ENCODE measurements at regions not wholly inside any gene's neighbourhood (a gene's known extent, or its start where the extent isn't known, plus 50 kb on each side); places are given as distances from the start of the nearest gene placed in this dataset.

- H3K9me3 ChIP-seq (ENCODE audit: control insufficient read depth in 2 of 2, low read length in 2 of 2): no peaks in the 10 kb centered on the region
- H3K27ac ChIP-seq (ENCODE audit: insufficient read depth, low read length, poor library complexity, severe bottlenecking): no peak overlapping the region
- no peak overlapping the region for H3K27ac Mint-ChIP-seq
- H3K27me3 Mint-ChIP-seq: no peaks in the 10 kb centered on the region
- no peaks in the 10 kb centered on the region for H3K4me1 ChIP-seq (ENCODE audit: control insufficient read depth, insufficient read depth, low read length, poor library complexity, severe bottlenecking)
- H3K4me3 Mint-ChIP-seq: no peak overlapping the region
- no peaks in the 10 kb centered on the region for H3K36me3 Mint-ChIP-seq
- no peaks in the 10 kb centered on the region for H3K27me3 ChIP-seq (ENCODE audit: control insufficient read depth, insufficient read depth, low read length)
- no peaks in the 10 kb centered on the region for H3K4me1 Mint-ChIP-seq
- H3K9me3 Mint-ChIP-seq: no peaks in the 10 kb centered on the region
- no peak for ATAC-seq (ENCODE audit: low read depth in 2 of 2)
- no peak overlapping the region for H3K4me3 ChIP-seq (ENCODE audit: low read depth, low read length)
- DNase-seq: no peak
- H3K36me3 ChIP-seq (ENCODE audit: control insufficient read depth, insufficient read depth, low read length): no peaks in the 10 kb centered on the region
Observed at GRCh38 chr16:85289760-85290625, 177.7 kb upstream of the CIBAR2 start.

DNA sequence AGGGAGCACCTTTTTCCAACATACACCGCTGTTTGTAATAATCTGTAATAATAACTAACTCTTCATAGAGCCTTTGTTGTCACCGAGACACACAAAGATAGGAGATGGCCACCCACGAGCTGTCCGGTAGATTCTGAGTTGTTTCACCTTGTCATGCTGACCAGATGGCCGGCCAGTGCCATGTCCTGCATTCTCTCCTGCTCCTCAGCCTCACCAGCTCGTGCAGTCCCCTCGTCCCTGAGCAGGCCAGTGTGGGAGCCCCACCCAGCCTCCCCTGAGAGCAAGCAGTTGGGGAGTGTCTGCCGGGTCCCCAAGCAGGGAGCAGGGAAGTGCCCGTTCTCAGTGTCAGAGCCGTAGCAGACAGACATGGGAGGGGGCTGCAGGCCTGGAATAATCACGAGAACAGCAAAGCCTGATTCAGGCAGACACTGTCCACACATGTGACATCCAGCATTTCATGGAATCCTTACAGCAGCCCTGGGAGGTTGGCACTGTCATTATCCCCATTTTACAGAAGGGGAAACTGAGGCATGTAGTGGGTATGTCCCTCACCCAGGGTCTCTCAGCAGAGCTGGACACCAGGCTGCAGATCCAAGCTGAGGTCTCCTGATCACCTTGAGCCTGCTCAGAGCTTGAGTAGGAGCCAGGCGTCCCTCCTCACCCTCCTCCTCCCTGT is 178.5 kb upstream of the CIBAR2 start:
- H3K36me3 Mint-ChIP-seq: no peaks in the 10 kb centered on the region
- no peaks in the 10 kb centered on the region for H3K36me3 ChIP-seq (ENCODE audit: control insufficient read depth, insufficient read depth, low read length)
- no peaks in the 10 kb centered on the region for H3K9me3 Mint-ChIP-seq
- H3K4me3 Mint-ChIP-seq: no peak overlapping the region
- H3K4me3 ChIP-seq (ENCODE audit: low read depth, low read length): no peak overlapping the region
- DNase-seq (no peak), ATAC-seq (ENCODE audit: low read depth in 2 of 2) (no peak)
- no peaks in the 10 kb centered on the region for H3K27me3 Mint-ChIP-seq
- peak overlapping the region in 1 of 3 donors; percentile 80 for H3K27ac Mint-ChIP-seq
- H3K9me3 ChIP-seq (ENCODE audit: control insufficient read depth in 2 of 2, low read length in 2 of 2): no peaks in the 10 kb centered on the region
- H3K27me3 ChIP-seq (ENCODE audit: control insufficient read depth, insufficient read depth, low read length): no peaks in the 10 kb centered on the region
- H3K27ac ChIP-seq (ENCODE audit: insufficient read depth, low read length, poor library complexity, severe bottlenecking): no peak overlapping the region
- H3K4me1 Mint-ChIP-seq: no peaks in the 10 kb centered on the region
- H3K4me1 ChIP-seq (ENCODE audit: control insufficient read depth, insufficient read depth, low read length, poor library complexity, severe bottlenecking): no peaks in the 10 kb centered on the region

GRCh38 chr16:85291302-85292148 is 179.3 kb upstream of the CIBAR2 start:
- no peak for ATAC-seq (ENCODE audit: low read depth in 2 of 2)
- H3K27ac ChIP-seq (ENCODE audit: insufficient read depth, low read length, poor library complexity, severe bottlenecking): no peak overlapping the region
- Mint-ChIP-seq H3K36me3 (no peaks in the 10 kb centered on the region), H3K4me1 (no peaks in the 10 kb centered on the region), H3K27me3 (no peaks in the 10 kb centered on the region), H3K27ac (no peak overlapping the region), H3K9me3 (no peaks in the 10 kb centered on the region), H3K4me3 (no peak overlapping the region)
- no peak overlapping the region for H3K4me3 ChIP-seq (ENCODE audit: low read depth, low read length)
- H3K36me3 ChIP-seq (ENCODE audit: control insufficient read depth, insufficient read depth, low read length): no peaks in the 10 kb centered on the region
- no peak for DNase-seq
- H3K4me1 ChIP-seq (ENCODE audit: control insufficient read depth, insufficient read depth, low read length, poor library complexity, severe bottlenecking): no peaks in the 10 kb centered on the region
- H3K27me3 ChIP-seq (ENCODE audit: control insufficient read depth, insufficient read depth, low read length): no peaks in the 10 kb centered on the region
- H3K9me3 ChIP-seq (ENCODE audit: control insufficient read depth in 2 of 2, low read length in 2 of 2): no peaks in the 10 kb centered on the region

GRCh38 chr16:85293458-85293857 is 181.2 kb upstream of the CIBAR2 start:
- H3K27ac Mint-ChIP-seq: no peak overlapping the region
- DNase-seq: no peak
- H3K4me1 Mint-ChIP-seq: peaks cover 0 to 2% (median 0%) of the 10 kb centered on the region in 4 donors
- no peaks in the 10 kb centered on the region for H3K4me1 ChIP-seq (ENCODE audit: control insufficient read depth, insufficient read depth, low read length, poor library complexity, severe bottlenecking)
- no peaks in the 10 kb centered on the region for H3K27me3 ChIP-seq (ENCODE audit: control insufficient read depth, insufficient read depth, low read length)
- peaks cover 0 to 2% (median 0%) of the 10 kb centered on the region in 7 donors for H3K9me3 Mint-ChIP-seq
- H3K4me3 Mint-ChIP-seq: no peak overlapping the region
- no peak overlapping the region for H3K27ac ChIP-seq (ENCODE audit: insufficient read depth, low read length, poor library complexity, severe bottlenecking)
- no peaks in the 10 kb centered on the region for H3K36me3 ChIP-seq (ENCODE audit: control insufficient read depth, insufficient read depth, low read length)
- H3K4me3 ChIP-seq (ENCODE audit: low read depth, low read length): no peak overlapping the region
- no peaks in the 10 kb centered on the region for H3K36me3 Mint-ChIP-seq
- no peaks in the 10 kb centered on the region for H3K27me3 Mint-ChIP-seq
- ATAC-seq (ENCODE audit: low read depth in 2 of 2): no peak
- no peaks in the 10 kb centered on the region for H3K9me3 ChIP-seq (ENCODE audit: control insufficient read depth in 2 of 2, low read length in 2 of 2)

- DNase-seq (no peak), ATAC-seq (ENCODE audit: low read depth in 2 of 2) (no peak)
- Histone ChIP-seq H3K4me1 (ENCODE audit: control insufficient read depth, insufficient read depth, low read length, poor library complexity, severe bottlenecking) (no peaks in the 10 kb centered on the region), H3K27ac (ENCODE audit: insufficient read depth, low read length, poor library complexity, severe bottlenecking) (no peak overlapping the region), H3K27me3 (ENCODE audit: control insufficient read depth, insufficient read depth, low read length) (no peaks in the 10 kb centered on the region), H3K4me3 (ENCODE audit: low read depth, low read length) (no peak overlapping the region), H3K9me3 (ENCODE audit: control insufficient read depth in 2 of 2, low read length in 2 of 2) (no peaks in the 10 kb centered on the region), H3K36me3 (ENCODE audit: control insufficient read depth, insufficient read depth, low read length) (no peaks in the 10 kb centered on the region)
- Mint-ChIP-seq H3K9me3 (peaks cover 0 to 2% (median 0%) of the 10 kb centered on the region in 7 donors), H3K36me3 (no peaks in the 10 kb centered on the region), H3K4me3 (no peak overlapping the region), H3K27ac (peak overlapping the region in 1 of 3 donors; percentile 42), H3K4me1 (peaks cover 0 to 2% (median 0%) of the 10 kb centered on the region in 4 donors), H3K27me3 (no peaks in the 10 kb centered on the region)
Observed at GRCh38 chr16:85293904-85294642, 181.8 kb upstream of the CIBAR2 start.

DNA sequence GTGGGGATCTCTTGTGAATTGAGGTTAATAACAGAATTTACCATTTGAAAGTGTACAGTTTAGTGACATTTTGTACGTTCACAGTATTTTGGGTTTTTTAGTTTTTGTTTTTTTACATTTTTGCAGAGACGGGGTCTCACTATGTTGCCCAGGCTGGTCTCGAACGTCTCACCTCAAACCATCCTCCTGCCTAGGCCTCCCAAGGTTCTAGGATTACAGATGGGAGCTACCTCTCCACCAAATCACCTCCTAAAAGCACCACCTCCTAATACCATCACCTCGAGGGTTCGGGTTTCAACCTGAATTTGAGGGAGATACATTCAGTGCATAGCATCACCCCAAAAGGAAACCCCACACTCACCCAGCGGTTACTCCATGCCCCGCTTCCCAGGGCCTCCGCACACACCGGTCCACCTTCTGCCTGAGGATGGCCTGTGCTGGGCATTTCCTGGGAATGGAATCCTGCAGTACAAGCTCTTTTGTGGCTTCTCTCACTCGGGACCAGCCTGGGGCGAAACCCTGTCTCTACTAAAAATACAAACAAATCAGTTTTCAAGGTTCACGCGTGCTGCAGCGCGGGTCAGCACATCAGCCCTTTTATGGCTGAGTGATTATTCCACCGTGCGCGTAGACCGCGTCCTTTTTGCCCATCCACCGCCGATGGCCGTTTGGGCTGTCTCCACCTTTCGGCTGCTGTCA is 182.7 kb upstream of the CIBAR2 start:
- Mint-ChIP-seq H3K36me3 (no peaks in the 10 kb centered on the region), H3K27ac (peak overlapping the region in 1 of 3 donors; percentile 66), H3K27me3 (no peaks in the 10 kb centered on the region), H3K4me1 (peaks cover 0 to 2% (median 0%) of the 10 kb centered on the region in 4 donors), H3K4me3 (peak overlapping the region in 1 of 4 donors; percentile 10), H3K9me3 (peaks cover 0 to 2% (median 0%) of the 10 kb centered on the region in 7 donors)
- Histone ChIP-seq H3K4me3 (ENCODE audit: low read depth, low read length) (no peak overlapping the region), H3K4me1 (ENCODE audit: control insufficient read depth, insufficient read depth, low read length, poor library complexity, severe bottlenecking) (no peaks in the 10 kb centered on the region), H3K27ac (ENCODE audit: insufficient read depth, low read length, poor library complexity, severe bottlenecking) (no peak overlapping the region), H3K9me3 (ENCODE audit: control insufficient read depth in 2 of 2, low read length in 2 of 2) (no peaks in the 10 kb centered on the region), H3K27me3 (ENCODE audit: control insufficient read depth, insufficient read depth, low read length) (no peaks in the 10 kb centered on the region), H3K36me3 (ENCODE audit: control insufficient read depth, insufficient read depth, low read length) (no peaks in the 10 kb centered on the region)
- ATAC-seq (ENCODE audit: low read depth in 2 of 2) (no peak), DNase-seq (no peak)

Measured in CD4-positive, CD25-positive, alpha-beta regulatory T cell (primary cell).